ENCODE measurements at regions not wholly inside any gene's neighbourhood (a gene's known extent, or its start where the extent isn't known, plus 50 kb on each side); places are given as distances from the start of the nearest gene placed in this dataset.

DNA sequence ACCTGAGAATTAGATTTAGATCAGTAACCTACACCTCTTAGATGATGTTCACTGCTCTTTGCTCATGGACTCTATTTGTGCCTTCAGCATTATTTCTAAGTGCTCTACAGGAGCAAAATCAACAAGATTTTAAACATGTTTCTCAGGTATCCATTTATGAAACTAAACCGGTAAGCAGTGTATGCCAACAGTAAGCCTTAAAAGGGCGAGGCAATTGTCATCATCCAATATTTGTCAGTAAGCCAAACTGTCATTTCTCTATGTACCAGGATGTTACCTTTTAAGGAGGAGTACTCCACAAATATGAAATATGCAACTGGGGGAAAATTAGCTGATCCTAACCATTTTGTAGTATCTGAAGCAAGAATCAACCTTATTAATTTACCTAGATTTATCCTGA, 69.6 kb upstream of the ZNF184 start:
- no peak for TF ChIP-seq EZH2 (IDR thresholded peaks at IDR 0.05; ENCODE audit: low read length, unreplicated experiment)
- TF ChIP-seq, protein P1, sequence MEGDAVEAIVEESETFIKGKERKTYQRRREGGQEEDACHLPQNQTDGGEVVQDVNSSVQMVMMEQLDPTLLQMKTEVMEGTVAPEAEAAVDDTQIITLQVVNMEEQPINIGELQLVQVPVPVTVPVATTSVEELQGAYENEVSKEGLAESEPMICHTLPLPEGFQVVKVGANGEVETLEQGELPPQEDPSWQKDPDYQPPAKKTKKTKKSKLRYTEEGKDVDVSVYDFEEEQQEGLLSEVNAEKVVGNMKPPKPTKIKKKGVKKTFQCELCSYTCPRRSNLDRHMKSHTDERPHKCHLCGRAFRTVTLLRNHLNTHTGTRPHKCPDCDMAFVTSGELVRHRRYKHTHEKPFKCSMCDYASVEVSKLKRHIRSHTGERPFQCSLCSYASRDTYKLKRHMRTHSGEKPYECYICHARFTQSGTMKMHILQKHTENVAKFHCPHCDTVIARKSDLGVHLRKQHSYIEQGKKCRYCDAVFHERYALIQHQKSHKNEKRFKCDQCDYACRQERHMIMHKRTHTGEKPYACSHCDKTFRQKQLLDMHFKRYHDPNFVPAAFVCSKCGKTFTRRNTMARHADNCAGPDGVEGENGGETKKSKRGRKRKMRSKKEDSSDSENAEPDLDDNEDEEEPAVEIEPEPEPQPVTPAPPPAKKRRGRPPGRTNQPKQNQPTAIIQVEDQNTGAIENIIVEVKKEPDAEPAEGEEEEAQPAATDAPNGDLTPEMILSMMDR (conservative IDR thresholded peaks at IDR 0.05; ENCODE audit: low read depth, low read length) = no peak

Data from PC-3 (cell line).